ENCODE measurements at regions not wholly inside any gene's neighbourhood (a gene's known extent, or its start where the extent isn't known, plus 50 kb on each side); places are given as distances from the start of the nearest gene placed in this dataset.

GRCh38 chr4:8748236-8748575 lies 123.4 kb downstream of the HMX1 start:
- TF ChIP-seq, protein P1, sequence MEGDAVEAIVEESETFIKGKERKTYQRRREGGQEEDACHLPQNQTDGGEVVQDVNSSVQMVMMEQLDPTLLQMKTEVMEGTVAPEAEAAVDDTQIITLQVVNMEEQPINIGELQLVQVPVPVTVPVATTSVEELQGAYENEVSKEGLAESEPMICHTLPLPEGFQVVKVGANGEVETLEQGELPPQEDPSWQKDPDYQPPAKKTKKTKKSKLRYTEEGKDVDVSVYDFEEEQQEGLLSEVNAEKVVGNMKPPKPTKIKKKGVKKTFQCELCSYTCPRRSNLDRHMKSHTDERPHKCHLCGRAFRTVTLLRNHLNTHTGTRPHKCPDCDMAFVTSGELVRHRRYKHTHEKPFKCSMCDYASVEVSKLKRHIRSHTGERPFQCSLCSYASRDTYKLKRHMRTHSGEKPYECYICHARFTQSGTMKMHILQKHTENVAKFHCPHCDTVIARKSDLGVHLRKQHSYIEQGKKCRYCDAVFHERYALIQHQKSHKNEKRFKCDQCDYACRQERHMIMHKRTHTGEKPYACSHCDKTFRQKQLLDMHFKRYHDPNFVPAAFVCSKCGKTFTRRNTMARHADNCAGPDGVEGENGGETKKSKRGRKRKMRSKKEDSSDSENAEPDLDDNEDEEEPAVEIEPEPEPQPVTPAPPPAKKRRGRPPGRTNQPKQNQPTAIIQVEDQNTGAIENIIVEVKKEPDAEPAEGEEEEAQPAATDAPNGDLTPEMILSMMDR (IDR thresholded peaks at IDR 0.05; ENCODE audit: low read depth, low read length, missing control alignments), result no peak
- H3K4me3 ChIP-seq (ENCODE audit: low read depth, low read length), result no peak overlapping the region
- DNase-seq (ENCODE audit: low read depth), result no peak
- in situ Hi-C loops (cut with HindIII; ENCODE audit: low sequenced_read_pairs), result no loop called here

- no peak for DNase-seq (ENCODE audit: low read depth)
- TF ChIP-seq, protein P1 (IDR thresholded peaks at IDR 0.05; ENCODE audit: low read depth, low read length, missing control alignments), result no peak
- in situ Hi-C loops (cut with HindIII; ENCODE audit: low sequenced_read_pairs), result no loop called here
- no peak overlapping the region for H3K4me3 ChIP-seq (ENCODE audit: low read depth, low read length)
These were observed 124.0 kb downstream of the HMX1 start for GRCh38 chr4:8747467-8748235.

DNA sequence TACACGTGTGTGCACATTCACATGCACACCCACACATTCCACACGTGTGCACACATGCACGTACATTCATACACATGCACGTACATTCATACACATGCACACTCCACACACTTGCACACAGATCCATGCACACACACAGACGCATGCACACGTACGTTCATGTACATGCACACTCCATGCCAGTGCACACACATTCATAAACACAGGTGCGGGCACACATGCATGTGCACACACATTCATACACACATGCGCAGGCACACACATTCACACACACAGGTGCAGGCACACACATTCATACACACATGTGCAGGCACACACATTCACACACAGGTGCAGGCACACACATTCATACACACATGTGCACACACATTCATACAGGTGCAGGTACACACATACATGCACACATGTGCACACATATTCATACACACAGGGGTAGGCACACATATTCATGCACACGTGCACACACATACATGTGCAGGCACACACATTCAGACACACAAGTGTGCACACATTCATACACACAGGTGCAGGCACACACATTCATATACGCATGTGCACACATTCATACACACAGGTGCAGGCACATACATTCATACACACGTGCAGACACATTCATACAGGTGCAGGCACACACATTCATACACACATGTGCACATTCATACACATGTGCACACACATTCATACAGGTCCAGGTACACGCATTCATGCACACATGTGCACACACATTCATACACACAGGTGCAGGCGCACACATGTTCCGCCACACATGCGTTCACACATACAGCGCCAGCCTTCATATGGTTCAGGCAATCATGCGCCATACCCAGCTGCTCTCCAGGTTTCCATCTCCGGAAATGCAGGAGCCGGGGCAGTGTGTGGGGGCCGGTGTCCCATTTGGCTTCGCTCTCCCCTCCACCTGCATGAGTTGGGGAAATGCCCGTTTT lies 124.8 kb downstream of the HMX1 start:
- TF ChIP-seq, protein P1 (IDR thresholded peaks at IDR 0.05; ENCODE audit: low read depth, low read length, missing control alignments), result no peak
- DNase-seq (ENCODE audit: low read depth), result no peak
- no peak overlapping the region for H3K4me3 ChIP-seq (ENCODE audit: low read depth, low read length)
- in situ Hi-C loops (cut with HindIII; ENCODE audit: low sequenced_read_pairs), result no loop called here

- TF ChIP-seq, protein P1 (IDR thresholded peaks at IDR 0.05; ENCODE audit: low read depth, low read length, missing control alignments), result no peak
- in situ Hi-C loops (cut with HindIII; ENCODE audit: low sequenced_read_pairs), result no loop called here
- DNase-seq (ENCODE audit: low read depth), result no peak
- no peak overlapping the region for H3K4me3 ChIP-seq (ENCODE audit: low read depth, low read length)
These were observed 125.8 kb downstream of the HMX1 start for GRCh38 chr4:8745826-8746225.

GRCh38 chr4:8745005-8745790 lies 126.4 kb downstream of the HMX1 start:
- TF ChIP-seq, protein P1 (IDR thresholded peaks at IDR 0.05; ENCODE audit: low read depth, low read length, missing control alignments), result no peak
- in situ Hi-C loops (cut with HindIII; ENCODE audit: low sequenced_read_pairs), result no loop called here
- DNase-seq (ENCODE audit: low read depth), result no peak
- no peak overlapping the region for H3K4me3 ChIP-seq (ENCODE audit: low read depth, low read length)
